Vagina (tissue), 2 donors: ENCODE measurements at regions not wholly inside any gene's neighbourhood (a gene's known extent, or its start where the extent isn't known, plus 50 kb on each side); places are given as distances from the start of the nearest gene placed in this dataset.

Source experiments
- CTCF ChIP-seq, 3 experiments: fragments of 450-650 bp in 2 of 3; fragments of 200-600 bp in 1 of 3; sonication (generic) in 1 of 3; IDR thresholded peaks; one replicate each; pipeline ENCODE4 v1.5.1; 2017 to 2019; ENCODE audit warnings: antibody characterized with exemption in 3 of 3, mild to moderate bottlenecking in 2 of 3, moderate library complexity in 2 of 3
- POLR2A ChIP-seq, 2 donors: fragments of 450-650 bp; IDR thresholded peaks; one replicate each; pipeline ENCODE4 v1.6.1; 2017; ENCODE audit warnings: antibody characterized with exemption in 2 of 2, mild to moderate bottlenecking in 2 of 2, moderate library complexity in 2 of 2

- no peak for TF ChIP-seq CTCF (IDR thresholded peaks at IDR 0.05)
- no peak for TF ChIP-seq POLR2A (IDR thresholded peaks at IDR 0.05)
Measured at GRCh38 chr18:40523287-40523686, 1431.7 kb upstream of the PIK3C3 start.
